ENCODE measurements at regions not wholly inside any gene's neighbourhood (a gene's known extent, or its start where the extent isn't known, plus 50 kb on each side); places are given as distances from the start of the nearest gene placed in this dataset.

- Histone ChIP-seq H3K4me1 (no peaks in the 10 kb centered on the region), H3K36me3 (no peaks in the 10 kb centered on the region), H3K9me3 (no peaks in the 10 kb centered on the region), H3K27ac (no peak overlapping the region), H3K4me3 (no peak overlapping the region), H3K27me3 (no peaks in the 10 kb centered on the region)
- TF ChIP-seq CTCF (IDR thresholded peaks at IDR 0.05): no peak
- no peak for TF ChIP-seq POLR2A (IDR thresholded peaks at IDR 0.05)
- no peak for DNase-seq
Observed at GRCh38 chr2:12955864-12956263, 239.1 kb downstream of the TRIB2 start.

- H3K36me3 ChIP-seq: no peaks in the 10 kb centered on the region
- TF ChIP-seq POLR2A (IDR thresholded peaks at IDR 0.05): no peak
- no peak for TF ChIP-seq CTCF (IDR thresholded peaks at IDR 0.05)
- H3K9me3 ChIP-seq: no peaks in the 10 kb centered on the region
- no peak overlapping the region for H3K27ac ChIP-seq
- DNase-seq: no peak
- H3K27me3 ChIP-seq: no peaks in the 10 kb centered on the region
- no peak overlapping the region for H3K4me3 ChIP-seq
- no peaks in the 10 kb centered on the region for H3K4me1 ChIP-seq
Observed at GRCh38 chr2:12957251-12957650, 240.5 kb downstream of the TRIB2 start.

GRCh38 chr2:12959935-12960334 is 243.2 kb downstream of the TRIB2 start:
- Histone ChIP-seq H3K27me3 (no peaks in the 10 kb centered on the region), H3K36me3 (no peaks in the 10 kb centered on the region), H3K4me3 (no peak overlapping the region), H3K4me1 (no peaks in the 10 kb centered on the region), H3K9me3 (no peaks in the 10 kb centered on the region), H3K27ac (no peak overlapping the region)
- no peak for DNase-seq
- no peak for TF ChIP-seq POLR2A (IDR thresholded peaks at IDR 0.05)
- TF ChIP-seq CTCF (IDR thresholded peaks at IDR 0.05): no peak

GRCh38 chr2:12960671-12961070 is 243.9 kb downstream of the TRIB2 start:
- TF ChIP-seq POLR2A (IDR thresholded peaks at IDR 0.05) (no peak), CTCF (IDR thresholded peaks at IDR 0.05) (no peak)
- Histone ChIP-seq H3K4me3 (no peak overlapping the region), H3K4me1 (no peaks in the 10 kb centered on the region), H3K27ac (no peak overlapping the region), H3K27me3 (no peaks in the 10 kb centered on the region), H3K9me3 (no peaks in the 10 kb centered on the region), H3K36me3 (no peaks in the 10 kb centered on the region)
- no peak for DNase-seq

- Histone ChIP-seq H3K27ac (no peak overlapping the region), H3K27me3 (no peaks in the 10 kb centered on the region), H3K9me3 (no peaks in the 10 kb centered on the region), H3K4me3 (no peak overlapping the region), H3K36me3 (no peaks in the 10 kb centered on the region), H3K4me1 (no peaks in the 10 kb centered on the region)
- TF ChIP-seq CTCF (IDR thresholded peaks at IDR 0.05) (no peak), POLR2A (IDR thresholded peaks at IDR 0.05) (no peak)
- no peak for DNase-seq
Observed at GRCh38 chr2:12964904-12965539, 248.3 kb downstream of the TRIB2 start.

Data from Peyer's patch (tissue), 4 donors.